OCI-LY1 (cell line): ENCODE measurements at regions not wholly inside any gene's neighbourhood (a gene's known extent, or its start where the extent isn't known, plus 50 kb on each side); places are given as distances from the start of the nearest gene placed in this dataset.
A peak's percentile ranks its signal among the peaks of the same experiment; 100 is the strongest.

ENCODE experiments used
- H2AFZ ChIP-seq: fragments of 200-600 bp; sonication (generic), shearing (Covaris generic); 2 replicates; pipeline ENCODE4 v1.6.0; 2014; ENCODE audit warnings: antibody characterized with exemption, mild to moderate bottlenecking, low read length
- H3F3A ChIP-seq: fragments of 200-600 bp; sonication (generic), shearing (Covaris generic); 2 replicates; pipeline ENCODE4 v1.6.0; 2014; ENCODE audit warnings: mild to moderate bottlenecking, antibody characterized with exemption, low read length, moderate library complexity; ENCODE audit not compliant: insufficient read depth
- H3K27ac ChIP-seq: fragments of 200-600 bp; sonication (generic); 2 replicates; pipeline ENCODE4 v1.5.1; 2014; ENCODE audit warnings: low read length, mixed run types, mild to moderate bottlenecking, low read depth; ENCODE audit not compliant: poor library complexity, severe bottlenecking
- H3K27me3 ChIP-seq: fragments of 200-600 bp; sonication (generic); 2 replicates; pipeline ENCODE4 v1.6.0; 2014; ENCODE audit warnings: antibody characterized with exemption, mild to moderate bottlenecking, low read length, moderate library complexity; ENCODE audit not compliant: insufficient read depth
- H3K36me3 ChIP-seq: fragments of 200-600 bp; sonication (generic); 2 replicates; pipeline ENCODE4 v1.6.1; 2014; ENCODE audit warnings: mild to moderate bottlenecking, antibody characterized with exemption, low read length, moderate library complexity, mixed read lengths; ENCODE audit not compliant: insufficient read depth
- H3K4me1 ChIP-seq: fragments of 200-600 bp; sonication (generic); 2 replicates; pipeline ENCODE4 v1.5.1; 2014; ENCODE audit warnings: mild to moderate bottlenecking, low read length, moderate library complexity; ENCODE audit not compliant: insufficient read depth, severe bottlenecking
- H3K4me2 ChIP-seq: fragments of 200-600 bp; sonication (generic), shearing (Covaris generic); 2 replicates; pipeline ENCODE4 v1.6.1; 2014; ENCODE audit warnings: low read length
- H3K4me3 ChIP-seq: fragments of 200-600 bp; sonication (generic); 2 replicates; pipeline ENCODE4 v1.5.1; 2014; ENCODE audit warnings: low read length, low read depth, mild to moderate bottlenecking, mixed read lengths; ENCODE audit not compliant: poor library complexity, severe bottlenecking
- H3K79me2 ChIP-seq: fragments of 200-600 bp; shearing (Covaris generic); 2 replicates; pipeline ENCODE4 v1.6.1; 2016; ENCODE audit warnings: mixed run types, low read length, mixed read lengths; ENCODE audit not compliant: insufficient read depth
- H3K9ac ChIP-seq: fragments of 200-600 bp; sonication (generic), shearing (Covaris generic); 2 replicates; pipeline ENCODE4 v1.6.1; 2014; ENCODE audit warnings: mild to moderate bottlenecking, low read length, mixed read lengths
- H3K9me2 ChIP-seq: fragments of 200-600 bp; sonication (generic), shearing (Covaris generic); 2 replicates; pipeline ENCODE4 v1.6.1; 2014; ENCODE audit warnings: low read depth, mild to moderate bottlenecking, low read length, mixed read lengths
- H3K9me3 ChIP-seq: fragments of 200-600 bp; shearing (Covaris generic); 2 replicates; pipeline ENCODE4 v1.6.1; 2014; ENCODE audit warnings: low read length, mixed read lengths
- H4K20me1 ChIP-seq: fragments of 200-600 bp; sonication (generic), shearing (Covaris generic); 2 replicates; pipeline ENCODE4 v1.6.0; 2016; ENCODE audit warnings: mild to moderate bottlenecking, low read length; ENCODE audit not compliant: insufficient read depth
- CTCF ChIP-seq: fragments of 200-600 bp; sonication (generic), shearing (Covaris generic); IDR thresholded peaks from 2 replicates; pipeline ENCODE4 v1.5.1; 2017; ENCODE audit warnings: mild to moderate bottlenecking, antibody characterized with exemption, low read length, moderate library complexity, mixed read lengths
- EZH2 ChIP-seq: fragments of 200-600 bp; sonication (generic), shearing (Covaris generic); IDR thresholded peaks from 2 replicates; pipeline ENCODE4 v1.8.0; 2017; ENCODE audit warnings: borderline replicate concordance, mixed run types, mild to moderate bottlenecking, antibody characterized with exemption, low read length, moderate library complexity, mixed read lengths

DNA sequence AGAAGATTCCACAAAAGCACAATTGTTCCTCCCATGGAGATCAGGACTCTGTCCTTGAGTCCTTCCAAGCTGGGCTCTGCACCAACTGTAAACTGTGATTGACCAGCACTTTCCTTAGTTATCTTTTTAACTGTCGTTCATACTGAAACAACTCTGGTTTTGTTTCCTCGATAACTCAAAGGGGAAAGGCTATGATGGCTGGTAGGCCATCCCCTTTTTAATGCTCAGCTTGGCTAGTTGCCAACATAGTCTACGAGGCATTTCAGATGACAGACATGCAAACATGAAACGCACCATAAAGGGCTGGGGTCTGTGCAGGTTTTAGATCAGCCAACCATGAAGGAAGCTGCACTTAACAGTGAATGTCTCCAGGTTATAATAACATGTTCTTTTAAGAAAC lies 497.1 kb upstream of the ARID1B start:
- H3K79me2 ChIP-seq: no peaks in the 10 kb centered on the region
- H3K9me3 ChIP-seq: peaks cover 8% of the 10 kb centered on the region; the same call in 1 of the 2 replicates
- no peaks in the 10 kb centered on the region for H3K9me2 ChIP-seq
- peaks cover 4% of the 10 kb centered on the region; the same call in 1 of the 2 replicates for H3K27me3 ChIP-seq
- H3K9ac ChIP-seq: no peak overlapping the region
- peak overlapping the region; percentile 67 for H3K27ac ChIP-seq
- peaks cover 12% of the 10 kb centered on the region; the same call in 1 of the 2 replicates for H3K36me3 ChIP-seq
- TF ChIP-seq CTCF (no peak), EZH2 (no peak)
- peaks cover 18% of the 10 kb centered on the region for H3K4me1 ChIP-seq
- H2AFZ ChIP-seq: no peak overlapping the region
- H3K4me3 ChIP-seq: no peak overlapping the region
- no peaks in the 10 kb centered on the region for H4K20me1 ChIP-seq
- no peaks in the 10 kb centered on the region for H3F3A ChIP-seq
- H3K4me2 ChIP-seq: peak overlapping the region; percentile 30

GRCh38 chr6:156279261-156279969 lies 497.8 kb upstream of the ARID1B start:
- Histone ChIP-seq H3K27ac (peak overlapping the region; percentile 68), H3K9me3 (peaks cover 8% of the 10 kb centered on the region; the same call in 1 of the 2 replicates), H2AFZ (no peak overlapping the region), H3K9me2 (no peaks in the 10 kb centered on the region), H3K4me3 (no peak overlapping the region), H3K27me3 (peaks cover 4% of the 10 kb centered on the region; the same call in 1 of the 2 replicates), H3K79me2 (no peaks in the 10 kb centered on the region), H4K20me1 (no peaks in the 10 kb centered on the region), H3F3A (no peaks in the 10 kb centered on the region), H3K4me1 (peaks cover 18% of the 10 kb centered on the region), H3K36me3 (peaks cover 12% of the 10 kb centered on the region; the same call in 1 of the 2 replicates), H3K9ac (no peak overlapping the region), H3K4me2 (peak overlapping the region; percentile 30)
- no peak for TF ChIP-seq CTCF
- no peak for TF ChIP-seq EZH2

DNA sequence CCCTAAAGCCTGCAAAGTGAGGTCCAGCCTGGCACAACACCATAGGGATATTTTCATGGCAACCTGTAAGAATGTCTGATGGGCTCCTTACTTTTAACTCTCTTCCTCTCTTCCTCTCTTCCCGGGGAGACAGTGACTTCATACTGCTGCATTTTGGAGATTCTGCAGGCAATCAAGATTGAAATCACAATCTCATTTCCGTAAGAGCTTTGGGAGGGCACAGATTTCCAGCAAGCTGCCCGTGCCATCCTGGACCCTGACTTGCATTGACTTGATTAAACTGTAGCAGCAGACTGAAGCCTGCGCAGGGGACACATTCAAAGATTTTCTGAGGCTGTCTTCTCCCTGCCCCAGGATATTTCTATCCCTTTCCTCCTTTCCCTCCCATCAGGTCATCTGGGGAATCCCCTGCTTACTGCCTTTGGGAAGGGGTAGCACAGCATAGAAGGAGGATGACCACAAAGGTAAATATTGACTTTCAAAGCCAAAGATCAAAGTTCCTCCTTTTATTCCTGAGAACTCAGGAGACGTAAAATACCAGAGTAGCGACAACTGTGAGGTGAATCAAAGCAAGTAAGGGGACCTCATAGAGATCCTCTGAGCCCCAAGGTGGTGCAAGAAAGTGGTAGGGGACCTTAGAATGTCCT lies 504.0 kb upstream of the ARID1B start:
- Histone ChIP-seq H3K9me3 (peaks cover 8% of the 10 kb centered on the region; the same call in 1 of the 2 replicates), H2AFZ (no peak overlapping the region), H3K9ac (no peak overlapping the region), H3K4me3 (no peak overlapping the region), H3K27ac (no peak overlapping the region), H3K4me2 (no peak overlapping the region), H3K36me3 (peaks cover 12% of the 10 kb centered on the region; the same call in 1 of the 2 replicates), H3K27me3 (peaks cover 4% of the 10 kb centered on the region; the same call in 1 of the 2 replicates), H3F3A (no peaks in the 10 kb centered on the region), H3K79me2 (no peaks in the 10 kb centered on the region), H3K9me2 (no peaks in the 10 kb centered on the region), H4K20me1 (no peaks in the 10 kb centered on the region), H3K4me1 (no peaks in the 10 kb centered on the region)
- TF ChIP-seq EZH2 (no peak), CTCF (no peak)
